DOHH2 (cell line): ENCODE measurements at regions not wholly inside any gene's neighbourhood (a gene's known extent, or its start where the extent isn't known, plus 50 kb on each side); places are given as distances from the start of the nearest gene placed in this dataset.

Experiments
- CTCF ChIP-seq: fragments of 200-600 bp; sonication (generic); IDR thresholded peaks from one replicate; pipeline ENCODE4 v1.5.1; 2014; ENCODE audit warnings: antibody characterized with exemption, mild to moderate bottlenecking, low read depth, low read length; ENCODE audit not compliant: poor library complexity, severe bottlenecking
- EZH2phosphoT487 ChIP-seq: fragments of 200-600 bp; sonication (generic); IDR thresholded peaks from 2 replicates; pipeline ENCODE4 v1.6.1; 2017; ENCODE audit warnings: borderline replicate concordance, mild to moderate bottlenecking, antibody characterized with exemption, low read length, moderate library complexity, mixed read lengths

DNA sequence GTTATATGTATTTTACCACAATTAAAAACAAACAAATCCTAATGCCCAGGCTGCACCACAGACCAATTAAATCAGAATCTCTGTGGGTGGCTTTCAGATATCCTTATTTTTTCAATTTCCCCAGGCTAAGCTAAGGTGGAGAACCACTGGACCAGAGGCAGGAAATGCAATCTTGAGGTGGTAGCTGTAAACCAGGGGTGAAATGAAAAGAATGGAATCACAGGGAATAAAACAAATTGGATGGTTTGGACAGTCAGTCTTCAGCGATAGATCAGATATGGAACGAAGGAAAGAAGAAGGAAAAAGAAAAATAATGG is 215.4 kb downstream of the KCNRG start:
- no peak for TF ChIP-seq CTCF
- TF ChIP-seq EZH2phosphoT487, result no peak
